ENCODE measurements at regions not wholly inside any gene's neighbourhood (a gene's known extent, or its start where the extent isn't known, plus 50 kb on each side); places are given as distances from the start of the nearest gene placed in this dataset.
"Not testable (repeated sequence)": the region's sequence is repeated elsewhere in the genome, so short reads cannot be mapped to it uniquely, and the experiment has no call there.

GRCh38 chr15:81899730-81900129 is 146.1 kb downstream of the MEX3B start:
- DNase-seq (ENCODE audit: low spot score): no peak

GRCh38 chr15:81899024-81899423 is 146.8 kb downstream of the MEX3B start:
- DNase-seq (ENCODE audit: low spot score): no peak

DNA sequence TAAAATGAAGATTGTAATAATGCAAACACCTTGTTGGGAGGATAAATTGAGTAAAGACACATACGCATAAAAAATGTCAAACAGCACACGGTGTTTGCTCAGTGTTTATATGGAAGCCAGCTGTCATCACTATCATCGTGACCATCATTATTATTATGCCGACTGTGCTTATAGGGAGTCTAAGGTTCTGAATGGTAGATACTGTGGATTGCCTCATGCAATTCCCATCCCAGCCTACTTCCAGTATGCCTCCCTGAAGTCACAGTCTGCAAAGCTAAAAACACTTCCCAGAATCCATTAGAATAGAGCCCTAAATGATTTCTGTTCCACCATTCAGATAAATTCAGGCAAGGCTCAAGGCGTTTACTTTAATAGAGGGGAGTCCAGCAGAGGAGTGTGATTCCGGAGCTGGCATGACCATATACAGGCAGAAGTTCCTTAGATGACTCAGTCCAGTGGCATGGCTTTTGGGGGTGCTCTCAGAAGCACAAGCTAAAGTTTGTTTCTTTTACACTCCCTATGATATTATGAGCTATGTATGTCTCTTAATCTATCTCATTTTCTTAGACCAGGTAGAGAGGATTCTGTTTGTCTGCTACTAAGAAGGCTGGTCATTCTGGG is 148.7 kb downstream of the MEX3B start:
- no peak for DNase-seq (ENCODE audit: low spot score)

GRCh38 chr15:81896356-81896755 is 149.5 kb downstream of the MEX3B start:
- no peak for DNase-seq (ENCODE audit: low spot score)

DNA sequence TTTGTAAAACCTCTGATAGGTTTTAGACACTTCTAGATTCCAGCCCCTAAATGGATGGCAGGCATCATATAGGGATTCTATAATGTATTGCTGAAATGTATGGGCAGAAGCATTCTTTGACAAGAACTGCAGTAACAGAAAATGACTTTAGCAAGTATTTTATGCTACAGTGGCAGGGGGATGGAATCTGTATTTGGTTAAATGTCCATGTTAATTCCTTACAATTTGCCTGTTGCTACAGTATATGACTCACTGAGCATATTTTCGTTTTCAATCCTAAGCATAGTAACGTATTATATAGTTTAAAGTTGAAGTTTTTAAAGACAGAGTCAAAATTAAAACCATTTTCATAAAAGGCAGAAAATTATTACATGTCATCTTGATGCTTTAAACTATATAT is 150.1 kb downstream of the MEX3B start:
- DNase-seq (ENCODE audit: low spot score): no peak

DNA sequence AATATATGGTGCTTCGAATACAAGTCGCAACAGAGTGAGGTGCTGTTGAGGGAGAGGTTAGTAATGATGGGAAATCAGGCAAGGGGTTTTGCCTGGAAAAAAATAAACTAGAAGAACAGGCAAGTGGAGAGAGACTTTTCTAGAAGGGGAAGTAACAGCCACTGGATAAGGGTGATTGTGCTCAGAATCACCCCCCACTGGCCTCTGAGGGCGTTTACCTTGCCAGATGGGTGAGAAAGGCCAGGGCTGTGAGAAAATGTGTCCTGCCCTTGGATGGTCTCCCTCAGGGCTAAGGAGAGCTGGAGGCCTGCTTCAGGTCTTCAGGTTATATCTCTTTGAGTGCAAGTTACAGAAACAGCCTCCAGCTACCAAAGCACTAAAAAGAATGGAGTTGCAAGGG is 151.8 kb downstream of the MEX3B start:
- DNase-seq (ENCODE audit: low spot score): no peak

- DNase-seq (ENCODE audit: low spot score): no peak
Measured at GRCh38 chr15:81893182-81893835, 152.5 kb downstream of the MEX3B start.

DNA sequence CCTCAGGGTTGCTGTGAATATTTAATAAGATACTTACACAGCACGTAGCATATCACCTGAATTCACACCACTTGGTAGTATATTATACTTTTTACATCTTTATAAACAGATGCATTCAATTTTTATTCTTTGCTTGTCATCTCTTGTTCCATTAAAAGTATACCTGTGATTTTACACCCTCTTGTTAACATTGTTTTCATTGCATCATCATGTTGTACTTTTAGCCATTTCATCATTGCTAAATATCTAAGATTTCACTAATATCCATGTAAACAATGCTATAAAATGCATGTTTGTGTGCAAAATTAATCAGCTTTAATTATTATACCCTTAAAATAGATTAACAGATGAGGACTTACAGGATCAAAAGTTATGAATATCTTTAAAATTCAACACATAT is 155.3 kb downstream of the MEX3B start:
- DNase-seq (ENCODE audit: low spot score): no peak

- DNase-seq (ENCODE audit: low spot score): no peak
Measured at GRCh38 chr15:81889485-81889881, 156.3 kb downstream of the MEX3B start.

DNA sequence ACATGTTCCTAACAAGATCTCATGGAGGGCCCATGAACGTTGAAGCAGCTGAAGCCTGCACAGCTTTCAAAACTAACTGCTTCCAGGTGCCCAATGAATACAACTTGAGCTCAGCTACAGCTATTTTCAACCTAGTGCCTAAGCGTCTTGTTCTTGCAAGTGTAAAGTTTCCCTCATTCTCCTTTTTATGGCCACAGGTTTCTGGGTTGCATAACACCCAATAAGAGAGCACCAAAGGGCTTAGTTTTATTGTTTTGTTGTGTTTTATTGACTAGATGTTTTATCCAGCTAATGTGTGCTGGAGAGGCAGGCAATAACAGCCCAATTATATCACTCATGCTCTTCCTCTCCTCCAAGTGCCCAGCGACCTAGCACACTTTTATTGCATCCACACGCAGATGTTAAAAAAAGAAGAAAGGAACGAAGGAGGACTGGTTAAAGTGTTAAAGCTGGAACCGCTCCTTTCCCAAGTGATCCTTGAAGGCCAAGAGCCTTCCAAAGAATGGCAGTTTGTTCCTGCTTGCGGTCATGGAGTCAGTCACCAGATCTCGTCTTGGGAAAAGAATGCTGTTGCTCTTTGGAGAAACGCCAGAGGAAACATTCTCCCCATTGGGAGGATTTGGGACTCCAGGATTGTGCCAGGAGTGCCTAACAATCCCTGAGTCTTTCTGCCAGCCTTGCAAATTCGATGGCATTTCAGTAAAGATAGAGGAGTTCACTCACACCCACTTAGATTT is 156.9 kb downstream of the MEX3B start:
- DNase-seq (ENCODE audit: low spot score): no peak

DNA sequence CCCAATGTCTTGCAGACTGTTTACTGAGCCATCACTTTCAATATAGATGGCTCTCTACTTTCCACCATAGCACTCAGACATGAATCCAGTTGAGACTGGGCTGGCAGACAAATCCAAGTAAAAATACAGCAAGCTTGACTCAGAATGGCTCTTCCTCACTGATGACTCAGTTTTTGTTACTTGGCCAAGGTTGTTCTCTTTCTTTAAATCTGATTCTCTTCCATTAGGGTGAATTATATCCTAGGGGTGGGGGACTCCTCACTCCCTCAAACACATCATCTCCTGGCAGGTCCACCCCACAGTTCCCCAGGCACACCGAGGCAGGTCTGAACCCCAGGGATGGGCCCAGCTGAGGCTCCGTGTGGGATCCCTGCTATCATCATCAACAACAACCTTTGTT is 157.9 kb downstream of the MEX3B start:
- DNase-seq (ENCODE audit: low spot score): no peak

DNA sequence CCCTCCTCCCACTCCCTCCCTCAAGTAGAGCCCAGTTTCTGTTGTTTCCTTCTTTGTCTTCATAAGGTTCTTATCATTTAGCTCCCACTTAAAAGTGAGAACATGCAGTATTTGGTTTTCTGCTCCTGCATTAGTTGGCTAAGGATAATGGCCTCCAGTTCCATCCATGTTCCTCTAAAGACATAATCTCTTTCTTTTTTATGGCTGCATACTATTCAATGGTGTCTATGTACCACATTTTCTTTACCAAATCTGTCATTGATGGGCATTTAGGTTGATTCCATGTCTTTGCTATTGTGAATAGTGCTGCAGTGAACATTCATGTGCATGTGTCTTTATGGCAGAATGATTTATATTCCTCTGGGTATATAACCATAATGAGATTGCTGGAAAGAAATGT is 158.6 kb downstream of the MEX3B start:
- not testable (repeated sequence) for DNase-seq (ENCODE audit: low spot score)

GRCh38 chr15:81886591-81886990 is 159.2 kb downstream of the MEX3B start:
- no peak for DNase-seq (ENCODE audit: low spot score)

GRCh38 chr15:81886080-81886479 is 159.7 kb downstream of the MEX3B start:
- no peak for DNase-seq (ENCODE audit: low spot score)

DNA sequence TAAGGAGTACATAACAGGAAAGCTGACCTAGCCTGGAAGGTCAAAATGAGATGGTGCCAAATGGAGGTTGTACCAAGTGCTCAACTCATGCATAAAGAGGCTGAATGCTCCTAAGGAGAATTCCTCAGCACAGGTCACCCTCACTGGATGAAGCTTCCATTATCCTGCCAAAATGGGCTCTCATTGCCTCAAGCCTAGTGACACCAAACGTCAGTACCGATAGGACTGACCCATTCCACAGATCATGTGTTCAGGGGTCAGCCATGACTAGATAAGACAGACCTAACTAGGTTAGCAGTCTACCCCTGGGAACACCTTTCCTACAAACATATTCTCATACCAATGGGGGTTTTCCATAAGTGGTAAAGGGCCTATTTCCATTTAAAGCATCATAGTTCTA is 160.7 kb downstream of the MEX3B start:
- no peak for DNase-seq (ENCODE audit: low spot score)

DNA sequence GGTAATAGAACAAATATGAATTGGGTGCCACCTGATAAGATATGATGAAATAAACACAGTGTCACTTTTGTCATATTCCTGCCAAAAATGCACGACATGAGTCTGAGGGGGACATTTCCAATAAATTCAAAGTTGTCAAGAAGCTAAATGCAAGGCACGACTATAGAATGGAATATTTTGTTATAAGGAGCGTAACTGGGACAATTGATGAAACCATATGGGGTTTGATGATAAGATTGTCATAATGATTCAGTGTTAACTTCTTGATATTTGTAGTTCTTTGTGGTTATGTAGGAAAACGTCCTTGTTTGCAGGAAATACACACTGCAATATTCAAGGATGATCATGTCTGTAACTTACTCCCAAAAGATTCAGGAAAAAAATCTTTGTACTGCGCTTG is 163.3 kb downstream of the MEX3B start:
- DNase-seq (ENCODE audit: low spot score): no peak

DNA sequence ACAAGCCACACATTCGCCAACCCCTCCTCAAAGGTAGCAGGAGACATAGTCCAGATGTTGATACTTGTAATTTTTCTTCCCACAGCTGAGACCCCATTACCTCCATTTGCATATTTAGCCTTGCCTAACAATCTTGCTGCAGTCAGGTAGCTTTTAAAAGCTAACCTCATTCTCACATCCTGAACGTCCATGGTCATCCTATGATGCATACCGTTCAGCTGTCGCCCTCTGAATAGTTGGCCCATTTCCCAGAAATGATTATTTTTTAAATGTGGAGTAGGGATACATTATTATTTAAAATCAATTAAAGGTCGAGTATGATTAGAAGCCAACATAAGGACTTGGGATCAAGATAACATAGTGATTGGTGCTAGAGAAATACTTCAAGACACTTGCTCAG is 165.0 kb downstream of the MEX3B start:
- DNase-seq (ENCODE audit: low spot score): no peak

DNA sequence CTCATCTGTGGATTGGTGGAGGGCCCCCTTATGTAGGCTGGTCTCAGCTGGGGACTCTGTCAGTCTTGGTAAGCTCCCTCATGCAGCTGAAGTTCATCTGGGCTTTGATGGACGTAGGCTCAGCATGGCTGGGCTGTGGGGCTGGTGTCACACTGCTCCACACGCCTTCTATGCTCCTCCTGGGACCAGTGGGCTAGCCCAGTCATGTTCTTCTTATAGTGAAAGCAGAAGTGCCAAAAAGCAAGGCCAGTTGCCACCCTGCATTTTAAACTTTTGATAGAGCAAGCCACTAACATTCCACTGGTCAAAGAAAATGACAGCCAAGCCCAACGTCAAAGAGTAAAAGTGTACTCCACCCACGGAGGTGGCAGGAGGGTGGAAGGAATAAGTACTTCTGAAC is 165.5 kb downstream of the MEX3B start:
- no peak for DNase-seq (ENCODE audit: low spot score)

GRCh38 chr15:81875717-81876116 is 170.1 kb downstream of the MEX3B start:
- not testable (repeated sequence) for DNase-seq (ENCODE audit: low spot score)

DNA sequence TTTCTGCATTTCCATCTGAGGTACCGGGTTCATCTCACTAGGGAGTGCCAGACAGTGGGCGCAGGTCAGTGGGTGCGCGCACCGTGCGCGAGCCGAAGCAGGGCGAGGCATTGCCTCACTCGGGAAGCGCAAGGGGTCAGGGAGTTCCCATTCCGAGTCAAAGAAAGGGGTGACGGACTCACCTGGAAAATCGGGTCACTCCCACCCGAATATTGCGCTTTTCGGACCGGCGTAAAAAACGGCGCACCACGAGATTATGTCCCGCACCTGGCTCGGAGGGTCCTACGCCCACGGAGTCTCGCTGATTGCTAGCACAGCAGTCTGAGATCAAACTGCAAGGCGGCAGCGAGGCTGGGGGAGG is 175.1 kb downstream of the MEX3B start:
- not testable (repeated sequence) for DNase-seq (ENCODE audit: low spot score)

GRCh38 chr15:81870062-81870745 is 175.6 kb downstream of the MEX3B start:
- not testable (repeated sequence) for DNase-seq (ENCODE audit: low spot score)

GRCh38 chr15:81869161-81869954 is 176.5 kb downstream of the MEX3B start:
- DNase-seq (ENCODE audit: low spot score): no peak

Measured in CD4-positive, alpha-beta T cell treated with Interleukin-15 for 4 hours (primary cell).